ENCODE measurements at regions not wholly inside any gene's neighbourhood (a gene's known extent, or its start where the extent isn't known, plus 50 kb on each side); places are given as distances from the start of the nearest gene placed in this dataset.

GRCh38 chr2:167318581-167318980, 430.3 kb downstream of the XIRP2 start:
- no peak overlapping the region for H2AFZ ChIP-seq (ENCODE audit: control insufficient read depth, low read length)
- no peak for DNase-seq (ENCODE audit: low read depth, low spot score)
- H3K9me3 ChIP-seq (ENCODE audit: control insufficient read depth, low read depth, low read length), result no peaks in the 10 kb centered on the region
- H3K79me2 ChIP-seq (ENCODE audit: control insufficient read depth, insufficient read depth, low read length), result no peaks in the 10 kb centered on the region
- TF ChIP-seq EZH2 (IDR thresholded peaks at IDR 0.05; ENCODE audit: low read length) (no peak), CTCF (optimal IDR thresholded peaks at IDR 0.05 in 1 of 3, IDR thresholded peaks at IDR 0.05 in 1 of 3, conservative IDR thresholded peaks at IDR 0.05 in 1 of 3; ENCODE audit: extremely low read depth in 1 of 3, insufficient read depth in 2 of 3, low read length in 3 of 3) (no peak)
- no peak overlapping the region for H3K4me2 ChIP-seq (ENCODE audit: control insufficient read depth, extremely low read depth, insufficient read depth, low read depth, low read length)
- FAIRE-seq, result no peak
- no peak overlapping the region for H3K27ac ChIP-seq (ENCODE audit: control insufficient read depth, insufficient read depth, low read length)
- dilution Hi-C loops (cut with MboI; ENCODE audit: extremely low pct_ligation_motif_present, low sequenced_read_pairs), result no loop called here
- H3K4me1 ChIP-seq (ENCODE audit: control insufficient read depth, extremely low read depth, insufficient read depth, low read length), result no peaks in the 10 kb centered on the region
- no peak overlapping the region for H3K4me3 ChIP-seq (ENCODE audit: control insufficient read depth in 2 of 3, extremely low read depth in 1 of 3, insufficient read depth in 2 of 3, low read depth in 1 of 3, low read length in 3 of 3)
- H3K27me3 ChIP-seq (ENCODE audit: control insufficient read depth, extremely low read depth, insufficient read depth, low read length), result no peaks in the 10 kb centered on the region
- H3K36me3 ChIP-seq (ENCODE audit: control insufficient read depth in 2 of 2, extremely low read depth in 1 of 2, insufficient read depth in 2 of 2, low read length in 2 of 2), result no peaks in the 10 kb centered on the region
- no peaks in the 10 kb centered on the region for H4K20me1 ChIP-seq (ENCODE audit: control insufficient read depth, extremely low read depth, insufficient read depth, low read length)
- no peak overlapping the region for H3K9ac ChIP-seq (ENCODE audit: control insufficient read depth, extremely low read depth, insufficient read depth, low read length)
- H3K9me1 ChIP-seq (ENCODE audit: control insufficient read depth, extremely low read depth, insufficient read depth, low read length), result no peaks in the 10 kb centered on the region

- DNase-seq (ENCODE audit: low read depth, low spot score), result no peak
- Histone ChIP-seq H3K4me1 (ENCODE audit: control insufficient read depth, extremely low read depth, insufficient read depth, low read length) (no peaks in the 10 kb centered on the region), H3K27me3 (ENCODE audit: control insufficient read depth, extremely low read depth, insufficient read depth, low read length) (no peaks in the 10 kb centered on the region), H4K20me1 (ENCODE audit: control insufficient read depth, extremely low read depth, insufficient read depth, low read length) (no peaks in the 10 kb centered on the region), H2AFZ (ENCODE audit: control insufficient read depth, low read length) (no peak overlapping the region), H3K9me1 (ENCODE audit: control insufficient read depth, extremely low read depth, insufficient read depth, low read length) (no peaks in the 10 kb centered on the region), H3K27ac (ENCODE audit: control insufficient read depth, insufficient read depth, low read length) (no peak overlapping the region), H3K4me2 (ENCODE audit: control insufficient read depth, extremely low read depth, insufficient read depth, low read depth, low read length) (no peak overlapping the region), H3K9ac (ENCODE audit: control insufficient read depth, extremely low read depth, insufficient read depth, low read length) (no peak overlapping the region), H3K36me3 (ENCODE audit: control insufficient read depth in 2 of 2, extremely low read depth in 1 of 2, insufficient read depth in 2 of 2, low read length in 2 of 2) (no peaks in the 10 kb centered on the region), H3K9me3 (ENCODE audit: control insufficient read depth, low read depth, low read length) (no peaks in the 10 kb centered on the region), H3K4me3 (ENCODE audit: control insufficient read depth in 2 of 3, extremely low read depth in 1 of 3, insufficient read depth in 2 of 3, low read depth in 1 of 3, low read length in 3 of 3) (no peak overlapping the region), H3K79me2 (ENCODE audit: control insufficient read depth, insufficient read depth, low read length) (no peaks in the 10 kb centered on the region)
- FAIRE-seq, result no peak
- dilution Hi-C loops (cut with MboI; ENCODE audit: extremely low pct_ligation_motif_present, low sequenced_read_pairs), result no loop called here
- TF ChIP-seq EZH2 (IDR thresholded peaks at IDR 0.05; ENCODE audit: low read length) (no peak), CTCF (optimal IDR thresholded peaks at IDR 0.05 in 1 of 3, IDR thresholded peaks at IDR 0.05 in 1 of 3, conservative IDR thresholded peaks at IDR 0.05 in 1 of 3; ENCODE audit: extremely low read depth in 1 of 3, insufficient read depth in 2 of 3, low read length in 3 of 3) (no peak)
Observed at GRCh38 chr2:167310442-167310841, 422.2 kb downstream of the XIRP2 start.

Small RNA genes lying in the stretch of these regions (small RNA-seq; reads per million reads assigned to genes)
- gene RNU7-148P (ENCODE audit: insufficient read length in 3 of 3, low read depth in 3 of 3, low replicate concordance in 1 of 3), result 0 reads per million in 3 experiments

Measured in keratinocyte (primary cell).